Peyer's patch (tissue), 4 donors: ENCODE measurements at regions not wholly inside any gene's neighbourhood (a gene's known extent, or its start where the extent isn't known, plus 50 kb on each side); places are given as distances from the start of the nearest gene placed in this dataset.

Source experiments
- POLR2A ChIP-seq, 2 donors: fragments of 450-650 bp; IDR thresholded peaks; one replicate each; pipeline ENCODE4 v1.5.1; 2017; ENCODE audit warnings: antibody characterized with exemption in 2 of 2, mild to moderate bottlenecking in 2 of 2, moderate library complexity in 2 of 2
- TF ChIP-seq, protein P1 (sequence below), 6 experiments: fragments of 450-650 bp in 4 of 6; fragments of 200-600 bp in 2 of 6; sonication (generic) in 1 of 6; IDR thresholded peaks; one replicate each; pipeline ENCODE4 v1.5.1; 2017 to 2019; ENCODE audit warnings: antibody characterized with exemption in 6 of 6, mild to moderate bottlenecking in 3 of 6, moderate library complexity in 1 of 6

DNA sequence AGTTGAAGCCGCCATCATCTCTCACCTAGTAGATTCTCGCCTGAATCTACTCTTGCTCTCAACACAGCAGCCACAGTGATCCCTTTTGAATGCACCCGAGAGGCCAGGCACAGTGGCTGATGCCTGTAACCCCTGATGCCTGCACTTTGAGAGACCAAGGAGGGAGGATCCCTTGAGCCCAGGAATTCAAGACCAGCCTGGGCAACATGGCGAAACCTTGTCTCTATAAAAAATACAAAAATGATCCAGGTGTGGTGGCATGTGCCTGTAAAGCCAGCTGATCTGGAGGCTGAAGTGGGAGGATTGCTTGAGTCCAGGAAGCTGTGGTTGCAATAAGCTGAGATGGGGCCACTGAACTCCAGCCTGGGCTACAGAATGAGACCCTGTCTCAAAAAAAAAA lies 60.3 kb upstream of the EML4 start:
- TF ChIP-seq, protein P1, sequence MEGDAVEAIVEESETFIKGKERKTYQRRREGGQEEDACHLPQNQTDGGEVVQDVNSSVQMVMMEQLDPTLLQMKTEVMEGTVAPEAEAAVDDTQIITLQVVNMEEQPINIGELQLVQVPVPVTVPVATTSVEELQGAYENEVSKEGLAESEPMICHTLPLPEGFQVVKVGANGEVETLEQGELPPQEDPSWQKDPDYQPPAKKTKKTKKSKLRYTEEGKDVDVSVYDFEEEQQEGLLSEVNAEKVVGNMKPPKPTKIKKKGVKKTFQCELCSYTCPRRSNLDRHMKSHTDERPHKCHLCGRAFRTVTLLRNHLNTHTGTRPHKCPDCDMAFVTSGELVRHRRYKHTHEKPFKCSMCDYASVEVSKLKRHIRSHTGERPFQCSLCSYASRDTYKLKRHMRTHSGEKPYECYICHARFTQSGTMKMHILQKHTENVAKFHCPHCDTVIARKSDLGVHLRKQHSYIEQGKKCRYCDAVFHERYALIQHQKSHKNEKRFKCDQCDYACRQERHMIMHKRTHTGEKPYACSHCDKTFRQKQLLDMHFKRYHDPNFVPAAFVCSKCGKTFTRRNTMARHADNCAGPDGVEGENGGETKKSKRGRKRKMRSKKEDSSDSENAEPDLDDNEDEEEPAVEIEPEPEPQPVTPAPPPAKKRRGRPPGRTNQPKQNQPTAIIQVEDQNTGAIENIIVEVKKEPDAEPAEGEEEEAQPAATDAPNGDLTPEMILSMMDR (IDR thresholded peaks at IDR 0.05): no peak
- TF ChIP-seq POLR2A (IDR thresholded peaks at IDR 0.05): no peak
